Left cardiac atrium (tissue), 4 donors: ENCODE measurements at regions not wholly inside any gene's neighbourhood (a gene's known extent, or its start where the extent isn't known, plus 50 kb on each side); places are given as distances from the start of the nearest gene placed in this dataset.

ENCODE experiments used
- ATAC-seq, 2 donors: fragments of 200-7000 bp; cut with Tn5 transposase; one replicate each; pipeline ENCODE4 v1.9.1; 2020; ENCODE audit warnings: mild to moderate bottlenecking in 2 of 2, moderate library complexity in 2 of 2
- DNase-seq: peaks from one replicate; pipeline ENCODE4 v3.0.0-alpha.2; 2020
- intact Hi-C, 2 donors: fragments of 100-400 bp; cut with DNase I; formaldehyde crosslinking; loops; one replicate each; pipeline versions ENCODE4 v1.14.1 to v1.15.1; 2022 to 2023
- donor health status: DM: no; HTN: yes; CAD: no.
- donor health status: DM: no; HTN: yes; CAD: no; lungs with severe emphysema.
- donor health status: DM: yes; HTN: yes; CAD: no.
- donor health status: Dilated cardiomyopathy.

GRCh38 chr2:235232449-235233433 lies 261.1 kb upstream of the AGAP1 start:
- intact Hi-C loops, result no loop called here
- ATAC-seq, result peak in 1 of 2 donors; percentile 9

GRCh38 chr2:235234736-235235135 lies 259.1 kb upstream of the AGAP1 start:
- intact Hi-C loops, result no loop called here
- no peak for DNase-seq
- no peak for ATAC-seq

More at GRCh38 chr2:235232449-235233433, 261.1 kb upstream of the AGAP1 start:
- DNase-seq, result no peak

- no peak for DNase-seq
- intact Hi-C loops, result no loop called here
Measured at GRCh38 chr2:235235977-235236767, 257.7 kb upstream of the AGAP1 start.

GRCh38 chr2:235238537-235238936 lies 255.3 kb upstream of the AGAP1 start:
- intact Hi-C loops, result no loop called here
- ATAC-seq (peak; percentile 92 to 97), DNase-seq (peak; percentile 89)

More at GRCh38 chr2:235235977-235236767, 257.7 kb upstream of the AGAP1 start:
- ATAC-seq, result no peak

- ATAC-seq (no peak), DNase-seq (no peak)
- intact Hi-C loops, result no loop called here
Measured at GRCh38 chr2:235240574-235240973, 253.3 kb upstream of the AGAP1 start.

GRCh38 chr2:235244255-235245220 lies 249.3 kb upstream of the AGAP1 start:
- DNase-seq, result no peak
- intact Hi-C loops, result no loop called here
- no peak for ATAC-seq

GRCh38 chr2:235247001-235247400 lies 246.8 kb upstream of the AGAP1 start:
- ATAC-seq, result no peak
- intact Hi-C loops, result no loop called here
- no peak for DNase-seq

- intact Hi-C loops, result no loop called here
- DNase-seq (peak; percentile 57), ATAC-seq (peak in 1 of 2 donors; percentile 77)
Measured at GRCh38 chr2:235255693-235256092, 238.2 kb upstream of the AGAP1 start.

- no peak for ATAC-seq
- intact Hi-C loops, result no loop called here
Measured at GRCh38 chr2:235257590-235257989, 236.3 kb upstream of the AGAP1 start.

GRCh38 chr2:235262750-235263149 lies 231.1 kb upstream of the AGAP1 start:
- ATAC-seq (peak in 1 of 2 donors; percentile 13), DNase-seq (no peak)
- intact Hi-C loops, result no loop called here

More at GRCh38 chr2:235257590-235257989, 236.3 kb upstream of the AGAP1 start:
- no peak for DNase-seq

- intact Hi-C loops, result no loop called here
- ATAC-seq, result peak; percentile 83 to 96
- peak; percentile 92 for DNase-seq
Measured at GRCh38 chr2:235263205-235264120, 230.4 kb upstream of the AGAP1 start.

GRCh38 chr2:235264121-235264493 lies 229.7 kb upstream of the AGAP1 start:
- ATAC-seq (no peak), DNase-seq (no peak)
- intact Hi-C loops, result no loop called here

- intact Hi-C loops, result no loop called here
- DNase-seq, result no peak
- no peak for ATAC-seq
Measured at GRCh38 chr2:235264512-235264911, 229.3 kb upstream of the AGAP1 start.

GRCh38 chr2:235265348-235265965 lies 228.4 kb upstream of the AGAP1 start:
- ATAC-seq (peak in 1 of 2 donors; percentile 22), DNase-seq (no peak)
- intact Hi-C loops, result no loop called here

- DNase-seq (no peak), ATAC-seq (no peak)
- intact Hi-C loops, result no loop called here
Measured at GRCh38 chr2:235267251-235267650, 226.6 kb upstream of the AGAP1 start.

GRCh38 chr2:235268535-235268934 lies 225.3 kb upstream of the AGAP1 start:
- no peak for ATAC-seq
- intact Hi-C loops, result no loop called here
- no peak for DNase-seq

- ATAC-seq, result no peak
- intact Hi-C loops, result no loop called here
- no peak for DNase-seq
Measured at GRCh38 chr2:235270291-235270690, 223.6 kb upstream of the AGAP1 start.
